ENCODE measurements at regions not wholly inside any gene's neighbourhood (a gene's known extent, or its start where the extent isn't known, plus 50 kb on each side); places are given as distances from the start of the nearest gene placed in this dataset.

DNA sequence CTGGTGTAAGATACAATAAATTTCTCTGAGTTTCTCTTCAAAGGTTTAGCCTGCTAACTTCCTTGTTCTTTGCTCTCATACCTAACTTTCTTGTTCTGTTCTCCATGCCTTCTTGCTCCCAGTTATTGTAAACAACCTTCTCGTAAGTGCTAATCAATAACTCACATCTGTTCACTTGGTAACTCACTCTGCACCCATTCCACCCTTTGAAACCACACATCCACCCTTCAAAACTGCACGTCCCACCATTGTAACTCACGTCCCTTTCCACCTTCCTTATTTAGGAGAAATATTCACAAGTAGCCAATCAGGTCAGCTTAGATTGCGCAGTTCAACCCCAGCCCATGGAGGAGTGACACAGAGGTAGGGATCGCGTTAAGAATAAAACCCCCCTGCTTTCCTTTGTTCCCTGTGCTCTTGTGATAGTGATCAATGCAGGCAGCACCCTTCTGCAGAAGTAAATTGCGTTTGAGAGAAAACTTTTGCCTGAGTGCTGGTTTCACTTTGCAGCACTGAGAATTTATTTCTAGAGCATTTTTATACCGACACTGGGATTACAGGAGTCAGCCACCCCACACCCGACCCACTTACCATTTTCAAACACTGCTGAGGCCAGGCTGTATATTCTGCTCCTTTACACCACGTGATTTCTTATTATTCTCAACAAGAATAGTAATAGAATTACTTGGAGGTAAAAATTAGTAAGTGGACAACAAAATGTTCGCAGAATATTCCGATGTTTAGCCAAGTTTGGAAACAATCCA, 789.2 kb upstream of the RGS18 start:
- H3K36me3 ChIP-seq (replicated peaks; ENCODE audit: low read depth, low read length) = peaks cover 7% of the 10 kb centered on the region
- H4K20me1 ChIP-seq (ENCODE audit: insufficient read depth, low read length) = no peaks in the 10 kb centered on the region
- peaks cover 4% of the 10 kb centered on the region; the same call in 1 of the 2 replicates for H3K9me3 ChIP-seq (ENCODE audit: insufficient read depth, low read length)
- H3K79me2 ChIP-seq (ENCODE audit: low read length) = no peaks in the 10 kb centered on the region
- no peaks in the 10 kb centered on the region for H3K4me1 ChIP-seq (ENCODE audit: low read length)
- H2AFZ ChIP-seq (ENCODE audit: low read depth, low read length) = no peak overlapping the region
- H3K27me3 ChIP-seq (ENCODE audit: low read depth, low read length) = no peaks in the 10 kb centered on the region
- no peak overlapping the region for H3K4me3 ChIP-seq (ENCODE audit: low read length)
- H3K27ac ChIP-seq (ENCODE audit: low read length) = no peak overlapping the region
- no peak for TF ChIP-seq EZH2phosphoT487 (IDR thresholded peaks at IDR 0.05; ENCODE audit: low read depth)
- TF ChIP-seq, protein P1, sequence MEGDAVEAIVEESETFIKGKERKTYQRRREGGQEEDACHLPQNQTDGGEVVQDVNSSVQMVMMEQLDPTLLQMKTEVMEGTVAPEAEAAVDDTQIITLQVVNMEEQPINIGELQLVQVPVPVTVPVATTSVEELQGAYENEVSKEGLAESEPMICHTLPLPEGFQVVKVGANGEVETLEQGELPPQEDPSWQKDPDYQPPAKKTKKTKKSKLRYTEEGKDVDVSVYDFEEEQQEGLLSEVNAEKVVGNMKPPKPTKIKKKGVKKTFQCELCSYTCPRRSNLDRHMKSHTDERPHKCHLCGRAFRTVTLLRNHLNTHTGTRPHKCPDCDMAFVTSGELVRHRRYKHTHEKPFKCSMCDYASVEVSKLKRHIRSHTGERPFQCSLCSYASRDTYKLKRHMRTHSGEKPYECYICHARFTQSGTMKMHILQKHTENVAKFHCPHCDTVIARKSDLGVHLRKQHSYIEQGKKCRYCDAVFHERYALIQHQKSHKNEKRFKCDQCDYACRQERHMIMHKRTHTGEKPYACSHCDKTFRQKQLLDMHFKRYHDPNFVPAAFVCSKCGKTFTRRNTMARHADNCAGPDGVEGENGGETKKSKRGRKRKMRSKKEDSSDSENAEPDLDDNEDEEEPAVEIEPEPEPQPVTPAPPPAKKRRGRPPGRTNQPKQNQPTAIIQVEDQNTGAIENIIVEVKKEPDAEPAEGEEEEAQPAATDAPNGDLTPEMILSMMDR (IDR thresholded peaks at IDR 0.05; ENCODE audit: low read depth, low read length) = no peak
- H3K4me2 ChIP-seq (ENCODE audit: low read length) = no peak overlapping the region
- H3K9ac ChIP-seq (ENCODE audit: low read length) = no peak overlapping the region

DNA sequence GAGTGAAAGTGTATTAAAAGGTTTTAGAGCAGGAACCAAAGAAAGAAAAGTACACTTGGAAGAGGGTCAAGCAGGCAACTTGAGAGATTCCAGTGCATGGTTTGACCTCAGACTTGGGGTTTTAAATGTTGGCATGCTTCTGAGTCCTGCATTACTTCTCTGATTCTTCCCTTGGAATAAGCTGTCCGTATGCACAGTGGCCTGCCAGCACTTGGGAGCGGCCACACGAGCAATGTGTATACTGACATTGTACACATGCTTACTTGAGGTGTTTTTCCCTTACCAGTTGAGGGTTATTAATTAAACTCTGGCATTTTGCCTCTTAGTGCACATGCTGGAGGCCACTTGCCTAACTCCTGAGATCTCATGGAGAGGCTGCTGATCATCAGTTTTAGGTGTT, 786.6 kb upstream of the RGS18 start:
- H3K4me2 ChIP-seq (ENCODE audit: low read length) = no peak overlapping the region
- H3K27ac ChIP-seq (ENCODE audit: low read length) = no peak overlapping the region
- H3K9ac ChIP-seq (ENCODE audit: low read length) = no peak overlapping the region
- H3K4me1 ChIP-seq (ENCODE audit: low read length) = no peaks in the 10 kb centered on the region
- H4K20me1 ChIP-seq (ENCODE audit: insufficient read depth, low read length) = no peaks in the 10 kb centered on the region
- H3K79me2 ChIP-seq (ENCODE audit: low read length) = no peaks in the 10 kb centered on the region
- TF ChIP-seq, protein P1 (IDR thresholded peaks at IDR 0.05; ENCODE audit: low read depth, low read length) = no peak
- no peak for TF ChIP-seq EZH2phosphoT487 (IDR thresholded peaks at IDR 0.05; ENCODE audit: low read depth)
- H2AFZ ChIP-seq (ENCODE audit: low read depth, low read length) = no peak overlapping the region
- peaks cover 7% of the 10 kb centered on the region for H3K36me3 ChIP-seq (replicated peaks; ENCODE audit: low read depth, low read length)
- H3K27me3 ChIP-seq (ENCODE audit: low read depth, low read length) = no peaks in the 10 kb centered on the region
- H3K4me3 ChIP-seq (ENCODE audit: low read length) = no peak overlapping the region
- peaks cover 4% of the 10 kb centered on the region; the same call in 1 of the 2 replicates for H3K9me3 ChIP-seq (ENCODE audit: insufficient read depth, low read length)

DNA sequence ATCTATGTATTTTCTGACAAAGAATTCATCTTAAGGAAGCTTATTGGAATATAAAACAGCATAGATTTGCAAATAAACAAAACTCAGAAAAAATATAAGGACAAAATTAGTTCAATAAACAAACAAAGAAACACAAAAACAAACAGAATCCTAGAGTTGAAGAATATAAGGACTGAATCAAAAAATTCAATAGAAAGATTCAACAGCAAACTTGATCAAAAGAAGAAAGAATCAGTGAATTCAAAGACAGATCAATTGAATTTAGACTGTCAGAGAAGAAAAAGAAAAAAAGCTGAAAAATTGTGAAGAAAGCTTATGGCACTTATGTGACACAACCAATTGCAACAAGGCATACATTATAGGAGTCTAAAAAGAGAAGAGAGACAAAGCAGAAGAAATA, 770.0 kb upstream of the RGS18 start:
- H2AFZ ChIP-seq (ENCODE audit: low read depth, low read length) = no peak overlapping the region
- H3K79me2 ChIP-seq (ENCODE audit: low read length) = no peaks in the 10 kb centered on the region
- H3K4me1 ChIP-seq (ENCODE audit: low read length) = no peaks in the 10 kb centered on the region
- H4K20me1 ChIP-seq (ENCODE audit: insufficient read depth, low read length) = no peaks in the 10 kb centered on the region
- H3K4me2 ChIP-seq (ENCODE audit: low read length) = no peak overlapping the region
- peaks cover 17% of the 10 kb centered on the region; the same call in 1 of the 2 replicates for H3K9me3 ChIP-seq (ENCODE audit: insufficient read depth, low read length)
- no peaks in the 10 kb centered on the region for H3K27me3 ChIP-seq (ENCODE audit: low read depth, low read length)
- no peak overlapping the region for H3K27ac ChIP-seq (ENCODE audit: low read length)
- peaks cover 8% of the 10 kb centered on the region for H3K36me3 ChIP-seq (replicated peaks; ENCODE audit: low read depth, low read length)
- no peak overlapping the region for H3K9ac ChIP-seq (ENCODE audit: low read length)
- TF ChIP-seq EZH2phosphoT487 (IDR thresholded peaks at IDR 0.05; ENCODE audit: low read depth) = no peak
- TF ChIP-seq, protein P1 (IDR thresholded peaks at IDR 0.05; ENCODE audit: low read depth, low read length) = no peak
- H3K4me3 ChIP-seq (ENCODE audit: low read length) = no peak overlapping the region

DNA sequence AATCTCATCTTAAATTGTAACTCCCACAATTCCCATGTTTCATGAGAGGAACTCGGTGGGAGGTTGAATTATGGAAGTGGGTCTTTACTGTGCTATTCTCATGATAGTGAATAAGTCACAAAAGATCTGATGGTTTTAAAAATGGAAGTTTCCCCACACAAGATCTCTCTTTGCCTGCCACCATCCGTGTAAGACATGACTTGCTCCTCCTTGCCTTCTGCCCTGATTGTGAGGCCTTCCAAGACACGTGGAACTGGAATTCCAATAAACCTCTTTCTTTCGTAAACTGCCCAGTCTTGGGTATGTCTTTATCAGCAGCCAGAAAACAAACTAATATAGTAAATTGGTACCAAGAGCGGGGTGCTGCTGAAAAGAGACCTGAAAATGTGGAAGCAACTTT, 761.6 kb upstream of the RGS18 start:
- Histone ChIP-seq H3K27ac (ENCODE audit: low read length) (no peak overlapping the region), H3K4me1 (ENCODE audit: low read length) (no peaks in the 10 kb centered on the region), H2AFZ (ENCODE audit: low read depth, low read length) (no peak overlapping the region), H3K9ac (ENCODE audit: low read length) (no peak overlapping the region), H4K20me1 (ENCODE audit: insufficient read depth, low read length) (no peaks in the 10 kb centered on the region), H3K79me2 (ENCODE audit: low read length) (no peaks in the 10 kb centered on the region), H3K4me2 (ENCODE audit: low read length) (no peak overlapping the region), H3K9me3 (ENCODE audit: insufficient read depth, low read length) (no peaks in the 10 kb centered on the region), H3K4me3 (ENCODE audit: low read length) (no peak overlapping the region), H3K27me3 (ENCODE audit: low read depth, low read length) (no peaks in the 10 kb centered on the region), H3K36me3 (replicated peaks; ENCODE audit: low read depth, low read length) (no peaks in the 10 kb centered on the region)
- TF ChIP-seq EZH2phosphoT487 (IDR thresholded peaks at IDR 0.05; ENCODE audit: low read depth) = no peak
- TF ChIP-seq, protein P1 (IDR thresholded peaks at IDR 0.05; ENCODE audit: low read depth, low read length) = no peak
